CD4-positive, alpha-beta T cell treated with Interleukin-10 for 1 hour (primary cell): ENCODE measurements at regions not wholly inside any gene's neighbourhood (a gene's known extent, or its start where the extent isn't known, plus 50 kb on each side); places are given as distances from the start of the nearest gene placed in this dataset.

Experiments used
- DNase-seq: peaks from one replicate; pipeline ENCODE4 v3.0.0-alpha.2; 2020

DNA sequence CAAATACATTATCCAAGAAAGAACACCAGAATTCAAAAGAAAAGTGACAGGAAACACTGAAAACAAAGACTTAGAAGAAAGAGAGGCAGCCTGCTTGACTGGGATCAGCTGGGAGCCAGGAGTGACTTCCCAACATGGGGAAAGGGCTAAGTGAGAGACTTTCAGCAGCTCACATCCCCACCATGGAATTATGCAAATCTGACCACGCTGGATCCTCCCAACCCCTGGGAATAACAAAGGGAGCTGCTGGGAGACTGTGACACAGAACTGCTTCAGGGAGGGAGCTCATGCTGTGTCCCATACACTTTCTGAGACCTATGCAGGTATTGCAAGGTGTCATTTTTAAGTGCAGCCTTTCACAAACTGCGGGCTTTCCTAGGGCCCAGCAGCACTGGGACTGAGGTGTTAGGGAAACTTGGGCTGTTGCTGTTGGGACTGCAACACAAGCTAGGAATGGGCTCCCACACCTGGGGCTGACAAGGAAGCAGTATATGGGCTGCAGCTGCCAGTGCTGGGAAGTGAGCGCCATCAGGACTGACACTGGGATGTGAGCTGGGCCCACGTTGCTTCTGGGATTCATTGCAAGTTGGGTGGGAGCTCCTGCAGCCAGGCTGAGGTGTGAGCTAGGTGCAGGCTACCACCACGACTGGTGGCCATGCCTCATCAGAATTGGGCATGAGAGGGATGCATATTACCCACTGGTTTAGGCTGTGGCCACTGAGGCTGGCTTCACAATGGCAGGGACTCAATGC lies 139.1 kb downstream of the KDR start:
- DNase-seq: no peak

DNA sequence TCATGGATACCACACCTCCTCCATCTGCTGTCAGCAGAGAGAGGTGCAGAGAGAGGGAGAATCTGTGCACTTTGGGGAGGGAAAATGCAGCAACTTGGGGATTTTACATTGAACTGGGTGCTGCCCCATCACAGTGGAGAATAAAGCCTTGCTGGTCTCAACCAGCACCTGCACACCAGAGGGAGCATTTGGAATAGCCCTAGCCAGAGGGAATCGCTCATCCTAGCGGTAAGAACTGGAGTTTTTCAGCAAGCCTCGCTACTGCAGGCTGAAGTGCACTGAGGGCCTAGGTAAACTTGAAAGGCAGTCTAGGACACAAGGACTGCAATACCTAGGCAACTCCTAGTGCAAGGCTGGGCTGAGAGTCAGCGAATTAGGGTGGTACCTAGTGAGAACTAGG lies 148.7 kb downstream of the KDR start:
- no peak for DNase-seq

DNA sequence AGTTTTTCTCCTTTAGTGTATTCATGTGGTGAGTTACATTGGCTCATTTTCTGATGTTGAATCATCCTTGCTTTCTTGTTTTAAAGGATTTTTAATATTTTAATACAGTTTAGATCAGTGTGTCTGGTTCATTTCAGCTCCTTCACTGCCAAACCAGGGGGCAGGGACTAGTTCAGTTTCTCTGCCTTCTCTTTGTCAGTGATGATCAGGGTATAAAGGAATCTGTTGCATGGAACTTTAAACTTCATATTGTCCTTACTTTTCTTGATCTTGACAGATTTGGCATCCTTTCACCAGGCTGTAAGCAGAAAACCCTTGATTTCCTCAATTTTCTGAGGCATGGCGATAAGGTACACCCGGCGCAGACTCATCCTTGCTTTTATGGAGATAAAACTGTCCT lies 149.4 kb downstream of the KDR start:
- no peak for DNase-seq

DNA sequence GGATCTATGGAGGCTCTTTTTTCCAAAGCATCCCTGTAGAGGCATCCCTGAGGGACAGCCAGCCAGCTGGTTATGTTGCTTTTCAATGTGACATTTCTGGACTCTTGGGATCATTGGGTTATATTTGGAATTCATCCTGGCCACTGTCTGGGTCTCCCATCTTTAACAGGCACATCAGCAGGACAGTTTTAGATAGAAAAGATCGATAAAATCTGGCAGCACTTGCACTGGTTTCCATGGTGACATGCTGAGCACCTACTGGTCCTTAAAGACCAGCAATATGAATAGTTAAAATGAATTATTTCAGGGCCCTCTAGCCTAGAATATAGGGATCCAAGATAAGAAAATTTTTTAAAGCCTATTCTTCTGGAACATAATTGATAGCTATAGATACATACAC lies 151.6 kb downstream of the KDR start:
- no peak for DNase-seq

DNA sequence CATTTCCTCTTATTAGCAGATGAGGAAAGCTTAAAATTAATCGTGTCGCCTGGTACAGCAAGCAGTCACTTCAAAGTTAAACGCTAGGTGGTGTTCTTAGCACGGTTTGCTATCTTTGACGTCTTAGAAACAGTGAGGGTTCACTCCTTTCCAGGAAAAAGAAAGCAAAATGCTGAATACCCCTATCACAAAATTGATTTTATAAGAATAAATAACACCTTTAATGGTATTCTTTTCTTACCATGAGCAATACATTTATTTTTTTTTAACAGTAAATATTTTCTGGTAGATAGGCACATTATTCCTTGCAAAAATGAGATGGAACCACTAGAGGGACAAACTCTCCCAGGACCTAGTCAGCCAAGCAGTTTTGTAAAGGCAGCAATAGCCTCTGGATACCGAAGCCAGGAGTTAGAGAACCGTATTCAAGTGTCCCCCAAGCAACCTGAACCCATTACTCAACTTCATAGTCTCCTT lies 153.9 kb downstream of the KDR start:
- DNase-seq: peak; percentile 14

DNA sequence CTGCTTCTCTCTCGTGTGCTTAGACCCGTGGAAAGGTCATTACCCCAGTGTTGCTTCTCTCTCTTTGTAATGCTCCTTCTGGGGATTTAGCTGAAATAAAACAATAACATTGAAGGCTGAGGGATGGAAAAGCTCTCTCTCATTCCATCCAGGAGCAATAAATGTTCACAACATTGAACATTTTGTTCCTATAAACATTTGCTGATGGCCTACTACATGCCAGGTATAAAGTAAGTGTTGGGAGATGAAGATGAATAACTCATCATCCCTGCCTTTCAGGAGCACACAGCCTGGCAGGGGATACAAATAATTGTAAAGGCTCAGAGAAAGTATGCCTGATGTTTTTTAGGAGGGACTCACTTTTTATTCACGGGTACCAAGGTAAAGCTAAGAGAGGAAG lies 158.1 kb downstream of the KDR start:
- no peak for DNase-seq

DNA sequence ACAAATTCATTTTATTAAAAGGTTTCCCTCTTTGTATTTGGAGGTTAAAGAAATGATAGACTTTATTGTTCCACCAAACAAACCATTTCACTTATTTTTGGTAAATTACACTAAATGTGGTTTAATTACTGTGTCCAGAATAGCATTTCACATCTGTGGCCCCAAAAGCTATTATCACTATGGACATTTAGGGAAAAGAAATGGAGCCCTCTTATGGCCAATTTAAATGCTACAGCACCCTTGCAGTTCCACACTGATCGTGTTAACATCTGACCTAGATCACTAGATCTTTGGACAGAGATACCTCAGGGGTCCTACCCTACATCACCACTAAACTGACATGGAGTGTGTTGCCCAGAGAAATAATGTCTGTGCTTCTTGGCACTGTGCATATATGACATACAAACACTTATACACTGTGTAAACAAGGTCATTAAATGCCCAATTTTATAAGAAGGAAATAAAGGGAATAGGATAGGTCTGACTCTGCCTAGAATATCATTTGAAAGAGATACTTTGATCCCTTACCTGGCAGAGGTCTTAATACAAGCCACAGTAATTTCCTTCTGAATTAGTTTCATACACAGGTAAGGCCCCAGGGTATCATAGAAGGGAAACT lies 163.9 kb downstream of the KDR start:
- peak; percentile 33 for DNase-seq

DNA sequence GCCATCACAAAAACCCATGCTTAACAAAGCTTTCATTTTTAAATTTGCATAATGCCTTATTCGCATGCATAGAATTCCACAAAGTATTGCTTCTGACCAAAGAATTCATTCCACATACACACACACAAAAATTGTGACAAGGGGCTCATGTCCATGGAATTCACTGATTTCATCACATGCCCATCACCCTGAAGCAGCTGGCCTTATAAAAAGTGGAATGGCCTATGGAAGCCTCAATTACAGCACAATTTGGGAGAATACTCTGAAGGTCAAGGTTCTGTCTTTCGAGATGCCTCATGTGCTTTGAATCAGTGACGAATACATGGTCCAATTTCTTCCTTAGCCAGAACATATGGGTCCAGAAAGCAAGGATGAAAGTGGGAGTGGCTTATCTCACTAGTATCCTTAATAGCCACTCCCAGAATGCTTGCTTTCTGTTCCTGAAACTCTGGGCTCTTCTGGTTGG lies 165.7 kb downstream of the KDR start:
- no peak for DNase-seq

DNA sequence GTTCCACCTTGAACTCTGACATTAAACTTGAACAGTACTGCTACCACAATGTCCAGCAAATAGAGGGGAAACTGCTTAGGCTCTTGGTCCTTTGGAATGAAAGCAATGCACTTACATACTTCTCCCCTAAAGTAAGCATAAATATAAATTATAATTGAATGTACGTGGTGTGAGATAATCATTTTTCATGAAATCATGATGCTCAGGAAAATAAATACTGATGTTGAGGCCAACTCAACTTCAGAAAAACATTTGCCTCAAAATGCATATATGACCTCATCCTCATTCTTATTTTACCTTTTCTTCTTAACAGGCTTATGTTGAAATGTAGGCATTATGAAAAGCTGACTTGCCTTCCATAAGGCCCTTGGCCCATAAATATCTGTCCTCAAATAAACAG lies 166.3 kb downstream of the KDR start:
- no peak for DNase-seq

DNA sequence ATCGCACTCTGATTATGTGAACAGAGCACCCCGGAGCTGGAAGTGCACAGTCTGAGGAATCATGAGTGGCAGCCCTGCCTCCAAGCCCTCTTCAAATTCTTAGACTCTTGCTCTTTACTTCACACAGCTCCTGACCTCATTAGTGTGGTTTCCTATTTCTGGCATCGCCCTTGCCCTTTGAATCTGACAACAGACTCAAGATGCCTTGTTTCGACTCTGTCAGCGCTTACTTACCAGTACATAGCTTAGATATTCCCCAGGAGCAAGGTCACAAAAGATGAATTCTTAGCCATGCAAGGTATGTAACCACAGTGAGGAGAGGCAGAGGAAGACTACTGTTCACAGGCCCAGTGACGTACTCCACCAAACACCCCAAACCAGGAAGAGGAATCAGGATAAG lies 167.2 kb downstream of the KDR start:
- peak; percentile 19 for DNase-seq

DNA sequence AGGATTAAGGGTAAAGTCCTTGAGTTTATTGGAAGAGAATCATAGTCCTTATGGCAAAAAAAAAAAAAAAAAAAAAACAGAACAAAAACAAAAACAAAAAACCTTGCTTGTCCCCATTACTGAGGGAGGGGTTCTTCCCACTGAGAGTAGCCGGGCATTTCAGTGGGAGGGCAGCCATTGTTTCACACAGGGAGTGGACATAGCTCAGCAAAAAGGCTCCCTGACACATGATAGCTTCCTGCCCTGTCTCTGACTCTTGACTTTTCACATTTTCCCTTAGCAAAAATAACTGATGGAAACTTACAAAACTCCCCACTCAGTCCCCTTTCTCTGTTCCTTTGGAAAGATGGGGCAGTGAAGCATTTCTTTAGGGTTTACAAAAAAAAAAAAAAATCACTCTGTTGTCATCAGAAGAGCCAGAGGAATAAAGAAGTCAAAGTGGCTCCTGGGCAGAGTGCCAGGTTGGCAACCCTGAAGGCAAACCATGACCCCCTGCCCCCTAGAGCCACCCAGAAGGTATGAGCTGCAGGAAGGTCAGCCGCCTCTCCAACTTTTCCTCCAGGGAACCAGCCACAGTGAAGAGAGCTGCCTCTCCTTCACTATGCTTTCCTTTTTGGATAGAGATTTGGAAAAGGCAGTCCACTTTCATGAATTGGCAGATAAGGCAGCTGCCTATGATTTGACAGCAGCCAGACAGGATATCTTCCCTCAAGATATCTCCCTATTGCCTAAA lies 170.6 kb downstream of the KDR start:
- no peak for DNase-seq

DNA sequence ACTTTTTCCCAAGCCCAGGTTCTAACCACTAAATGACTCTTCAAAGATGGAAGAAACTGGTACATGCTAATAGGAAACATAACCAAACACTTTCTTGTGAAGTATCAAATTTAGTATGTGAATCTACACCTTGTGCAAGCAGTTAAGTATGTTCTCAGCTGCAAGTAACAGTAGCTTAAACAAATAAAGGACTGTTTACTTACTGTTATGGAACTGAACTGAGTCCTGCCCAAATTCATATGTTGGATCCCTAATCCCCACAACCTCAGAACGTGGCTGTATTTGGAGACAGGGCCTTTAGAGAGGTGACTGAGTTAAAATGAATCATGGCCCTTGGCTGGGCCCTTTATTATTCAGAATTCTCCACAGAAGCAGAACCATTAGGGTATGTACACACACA lies 178.7 kb downstream of the KDR start:
- no peak for DNase-seq

DNA sequence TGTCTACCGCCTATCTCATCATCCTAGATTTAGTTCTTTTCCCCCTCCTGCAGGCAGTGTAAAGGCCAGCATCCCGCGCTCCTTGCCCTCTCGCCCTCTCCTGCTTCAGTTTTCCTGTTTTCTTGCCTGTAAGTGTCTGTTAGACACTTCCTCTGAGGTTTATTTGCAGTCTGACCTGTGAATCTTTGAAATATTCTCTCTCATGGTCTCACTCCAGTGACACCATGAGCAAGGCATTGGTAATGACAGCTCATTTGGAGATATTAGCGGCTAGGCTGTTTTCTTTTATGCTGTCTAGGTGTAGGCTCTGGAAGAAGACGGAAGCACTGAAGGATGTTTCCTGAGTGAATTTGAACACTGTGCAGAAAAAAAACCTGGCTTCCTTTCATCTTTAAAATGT lies 179.6 kb downstream of the KDR start:
- no peak for DNase-seq

DNA sequence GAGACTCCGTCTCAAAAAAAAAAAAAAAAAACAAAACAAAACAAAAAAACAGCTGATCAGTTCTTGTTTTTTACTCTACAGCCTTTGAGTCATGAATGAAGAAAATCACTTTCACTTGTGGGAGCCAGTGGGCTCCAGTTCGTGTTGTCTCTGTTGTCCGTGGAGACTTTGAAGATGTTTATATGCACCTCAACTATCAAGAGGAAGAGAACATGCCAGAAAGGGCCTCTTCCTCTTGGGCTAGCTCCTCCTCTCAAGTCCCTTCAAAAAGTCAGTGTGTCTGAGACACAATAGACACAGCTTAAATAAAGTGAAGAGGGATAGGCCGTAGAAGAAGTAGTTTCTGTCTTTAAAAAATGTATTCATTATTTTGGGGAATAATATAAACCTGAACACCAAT lies 182.7 kb downstream of the KDR start:
- DNase-seq: peak; percentile 64

DNA sequence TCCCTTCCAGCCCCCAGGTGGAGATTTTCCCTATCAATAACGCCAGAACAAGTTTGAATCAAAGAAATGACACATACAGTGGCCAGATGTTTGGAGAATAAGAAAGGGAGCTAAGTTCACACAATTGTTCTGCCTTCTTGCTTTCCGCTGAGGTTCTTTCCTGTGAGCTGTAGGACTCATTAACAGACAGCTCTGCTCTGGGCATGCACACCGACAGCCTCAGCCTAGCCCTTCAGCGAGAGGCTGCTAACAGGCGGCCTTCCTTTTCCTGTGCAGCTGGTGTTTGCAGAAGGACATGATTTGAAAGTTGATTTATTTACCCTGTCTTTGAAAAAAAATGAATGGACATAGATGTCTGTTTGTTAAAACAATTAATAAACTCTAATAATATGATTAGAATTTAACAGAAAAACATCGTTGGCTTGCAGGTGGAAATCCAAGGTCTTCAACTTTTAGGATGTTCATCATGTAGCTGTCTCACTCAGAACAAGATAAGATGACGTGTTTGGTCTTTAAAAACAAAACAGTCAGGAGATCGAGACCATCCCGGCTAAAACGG lies 183.3 kb downstream of the KDR start:
- peak; percentile 38 for DNase-seq

DNA sequence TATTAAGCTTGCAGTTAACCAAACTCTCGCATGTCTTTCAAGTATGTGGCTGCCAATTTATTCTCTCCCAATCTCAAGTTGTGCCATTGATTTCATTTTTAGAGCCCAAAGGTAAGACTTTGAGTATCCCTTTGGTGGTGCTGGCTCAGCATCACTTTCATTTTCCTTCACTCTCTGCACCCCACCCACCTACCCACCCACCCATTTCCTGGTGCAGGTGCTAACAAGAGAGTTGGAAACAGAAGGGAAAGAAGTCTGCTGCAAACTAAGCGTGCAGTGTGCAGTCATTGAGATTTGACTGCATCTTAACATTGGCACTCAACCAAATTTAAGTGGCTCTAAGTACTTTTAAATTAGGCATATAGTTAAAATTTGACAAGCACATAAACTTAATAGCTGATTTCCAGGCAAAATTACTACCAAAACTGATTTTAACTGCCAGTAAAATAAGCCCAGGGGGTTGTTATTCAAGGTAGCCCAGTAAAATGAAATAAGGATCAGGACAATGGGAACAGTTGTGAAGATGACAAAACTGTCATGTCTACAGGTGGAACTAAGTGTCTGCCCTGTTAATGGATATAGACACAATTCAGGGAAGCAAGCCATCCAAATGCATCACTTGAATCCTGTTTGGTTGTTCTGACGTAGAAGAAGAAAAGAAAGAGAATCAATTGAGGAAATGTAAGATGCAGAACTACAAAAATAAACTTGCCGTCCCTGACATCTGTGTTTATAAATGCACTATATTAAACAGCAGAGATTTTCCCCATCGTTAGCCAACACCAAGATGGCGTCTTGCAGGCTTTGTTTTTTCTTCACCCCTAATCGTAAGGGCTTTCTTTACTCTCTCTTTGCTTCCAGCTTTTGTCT lies 184.2 kb downstream of the KDR start:
- peak; percentile 10 for DNase-seq

DNA sequence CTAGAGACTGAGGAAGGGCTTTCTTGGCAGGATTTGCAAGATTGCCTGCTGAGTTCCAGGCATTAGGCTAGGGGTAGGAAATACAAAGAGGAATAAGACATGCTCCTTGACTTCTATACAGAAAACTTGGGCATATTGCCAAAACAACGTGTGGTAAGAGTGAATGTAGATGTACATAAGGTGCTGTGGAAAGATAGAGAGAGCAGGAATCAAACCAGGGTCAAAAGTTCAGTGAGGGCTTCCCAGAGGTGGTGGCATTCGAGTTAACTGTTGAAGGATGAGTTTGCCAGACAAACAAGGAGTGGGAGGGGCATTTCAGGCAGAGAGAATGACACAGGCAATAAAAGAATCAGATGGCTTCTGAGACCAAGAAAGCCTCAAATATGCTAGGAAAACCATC lies 187.9 kb downstream of the KDR start:
- no peak for DNase-seq

DNA sequence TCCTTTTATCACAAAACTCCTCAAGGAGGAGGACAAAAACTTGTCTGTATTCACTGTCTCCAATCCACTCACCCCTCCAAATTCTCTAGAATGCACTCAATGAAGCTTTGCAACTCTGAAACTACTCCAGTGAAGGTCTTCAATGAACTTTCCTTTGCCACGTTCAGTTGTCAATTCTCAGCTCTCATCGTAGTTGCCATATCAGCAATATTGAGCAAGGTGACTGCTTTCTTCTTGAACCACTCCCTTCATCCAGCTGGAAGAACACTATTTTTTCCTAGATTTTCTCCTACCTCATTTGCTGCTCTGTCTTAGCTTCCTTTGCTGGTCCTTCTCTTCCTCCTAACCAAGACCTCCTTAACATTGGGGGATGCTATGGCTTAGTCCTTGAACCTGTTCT lies 191.8 kb downstream of the KDR start:
- DNase-seq: no peak

DNA sequence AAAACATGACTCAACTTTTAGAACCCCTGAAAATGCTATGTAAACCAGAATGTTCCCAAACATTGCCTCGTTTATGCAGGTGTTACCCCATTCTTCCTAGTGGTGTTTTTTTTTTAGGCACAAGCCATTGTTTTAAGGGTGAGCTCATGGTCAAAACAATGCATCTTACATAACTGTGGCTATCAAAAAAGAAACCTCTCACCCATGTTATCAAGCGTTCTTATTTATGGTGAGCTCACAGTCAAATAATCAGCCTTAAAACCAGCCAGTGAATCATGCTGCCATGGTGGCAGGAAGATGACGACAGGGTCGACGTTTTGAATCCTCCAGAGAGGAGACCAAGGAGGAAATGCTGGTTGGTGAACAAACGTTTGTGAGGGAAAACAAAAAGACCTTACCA lies 195.2 kb downstream of the KDR start:
- no peak for DNase-seq

DNA sequence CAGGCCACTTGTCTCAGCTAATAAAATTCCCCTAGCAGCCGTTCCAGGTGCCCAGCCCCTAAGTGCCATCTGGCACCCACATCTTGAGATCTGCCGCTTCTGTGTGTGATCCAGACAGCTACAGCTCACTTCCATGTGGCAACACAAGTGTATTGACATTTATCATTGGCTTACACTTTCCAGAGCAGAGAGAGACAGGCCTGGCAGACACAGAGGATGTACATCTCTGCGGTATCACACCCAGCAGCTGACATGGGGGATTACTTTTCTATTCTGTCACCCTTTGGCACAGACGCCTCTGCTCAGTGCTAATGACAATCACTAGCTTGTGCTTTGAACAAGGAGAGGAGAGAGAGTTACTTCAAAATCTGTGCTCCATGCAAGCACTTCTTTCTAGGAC lies 195.9 kb downstream of the KDR start:
- DNase-seq: no peak

DNA sequence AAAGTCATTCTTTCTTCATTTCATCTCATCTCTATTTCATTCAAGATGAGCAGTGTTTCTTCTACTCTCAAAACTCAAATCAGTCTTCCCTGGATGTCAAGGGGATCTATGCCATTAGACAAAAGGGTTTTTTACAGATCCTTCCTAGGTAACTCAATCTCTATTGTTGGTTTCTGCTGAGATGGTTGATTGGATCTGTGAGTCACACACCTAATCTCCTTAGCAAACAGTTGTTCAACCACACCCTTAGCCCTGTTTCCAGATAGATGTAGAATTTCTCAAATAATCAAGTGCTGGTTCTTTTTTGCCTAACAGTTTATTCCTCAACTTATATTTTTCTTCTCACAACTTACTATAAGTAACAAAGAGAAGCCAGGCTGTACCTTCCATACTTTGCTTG lies 200.5 kb downstream of the KDR start:
- DNase-seq: no peak

DNA sequence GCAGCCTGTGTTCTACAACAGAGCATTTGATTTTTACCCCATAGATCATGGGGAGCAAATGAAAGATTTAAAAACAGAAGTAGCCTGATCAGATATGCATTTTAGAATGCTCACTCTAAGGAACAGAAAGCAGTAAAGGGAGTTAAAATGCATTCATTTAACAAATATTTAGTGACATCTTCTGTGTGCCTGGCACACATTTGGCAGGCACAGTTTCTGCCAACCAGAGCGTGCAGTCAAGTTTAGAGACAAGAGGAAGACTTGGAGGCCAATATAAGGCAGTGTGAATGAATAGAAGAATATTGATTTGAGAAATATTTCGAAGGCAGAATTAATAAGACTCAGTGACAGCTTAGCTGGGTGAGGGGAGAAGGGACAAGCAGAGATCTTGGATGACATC lies 210.1 kb downstream of the KDR start:
- no peak for DNase-seq

DNA sequence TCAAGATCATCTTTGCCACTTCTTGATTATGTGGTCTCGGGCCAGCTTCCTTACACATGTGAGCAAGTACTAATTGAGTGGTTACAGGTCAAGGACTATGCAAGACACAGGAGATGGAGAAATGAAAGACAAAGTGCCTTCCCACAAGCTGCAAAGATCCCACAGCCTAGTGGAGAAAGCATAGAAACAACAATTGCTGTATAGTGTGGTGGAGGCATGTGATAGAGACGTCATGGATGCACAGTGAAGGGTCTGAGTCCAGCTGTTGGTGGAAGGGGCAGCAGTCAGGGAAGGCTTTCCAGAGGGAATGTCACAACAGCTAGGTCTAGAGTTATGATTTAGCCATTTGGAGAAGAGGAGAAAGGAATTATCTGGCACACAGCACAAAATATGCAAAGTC lies 210.6 kb downstream of the KDR start:
- DNase-seq: no peak
